Muscle layer of duodenum (tissue), 2 donors: ENCODE measurements at regions not wholly inside any gene's neighbourhood (a gene's known extent, or its start where the extent isn't known, plus 50 kb on each side); places are given as distances from the start of the nearest gene placed in this dataset.

Experiments used
- H3K27ac ChIP-seq: one replicate; pipeline ENCODE4 v1.7.0; 2013; ENCODE audit warnings: mild to moderate bottlenecking, low read length
- H3K27me3 ChIP-seq: one replicate; pipeline ENCODE4 v1.7.0; 2013; ENCODE audit warnings: low read depth, mild to moderate bottlenecking, control low read depth, low read length
- H3K36me3 ChIP-seq, 2 donors: one replicate each; pipeline ENCODE4 v1.7.0; 2013; ENCODE audit warnings: low read length in 2 of 2, control low read depth in 1 of 2, mild to moderate bottlenecking in 1 of 2; ENCODE audit not compliant: insufficient read depth in 2 of 2, control insufficient read depth in 1 of 2
- H3K4me1 ChIP-seq, 2 donors: one replicate each; pipeline ENCODE4 v1.7.0; 2013; ENCODE audit warnings: low read length in 2 of 2, mild to moderate bottlenecking in 2 of 2, control low read depth in 1 of 2, moderate library complexity in 1 of 2; ENCODE audit not compliant: insufficient read depth in 2 of 2, control insufficient read depth in 1 of 2
- H3K4me3 ChIP-seq, 2 donors: one replicate each; pipeline ENCODE4 v1.7.0; 2013; ENCODE audit warnings: low read length in 2 of 2, low read depth in 1 of 2, mild to moderate bottlenecking in 1 of 2
- H3K9me3 ChIP-seq, 2 donors: one replicate each; pipeline ENCODE4 v1.7.0; 2013; ENCODE audit warnings: low read length in 2 of 2, control low read depth in 1 of 2, mild to moderate bottlenecking in 1 of 2; ENCODE audit not compliant: control insufficient read depth in 1 of 2
- donor health status: healthy.

DNA sequence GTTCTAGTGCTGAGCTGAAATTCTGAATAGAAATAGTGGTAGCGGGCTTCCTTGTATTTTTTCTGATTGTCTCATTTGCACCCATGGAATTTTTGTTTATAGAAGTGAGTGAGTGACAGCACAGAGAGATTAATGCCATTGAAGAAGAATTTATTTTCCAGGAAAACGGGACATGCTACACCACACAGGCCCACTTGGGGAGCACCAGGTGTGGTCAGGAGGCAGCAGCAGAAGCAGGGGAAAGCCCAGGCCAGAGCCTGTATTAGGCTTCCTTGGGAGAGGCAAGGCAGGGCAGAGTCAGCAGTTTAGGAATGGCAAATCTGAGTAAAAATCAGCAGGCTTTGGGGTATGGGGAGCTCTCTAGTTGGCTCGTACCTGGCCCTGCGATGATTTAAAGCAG, 88.4 kb upstream of the ATP11B start:
- H3K36me3 ChIP-seq, result no peaks in the 10 kb centered on the region
- no peaks in the 10 kb centered on the region for H3K4me1 ChIP-seq
- no peaks in the 10 kb centered on the region for H3K9me3 ChIP-seq
- H3K27me3 ChIP-seq, result no peaks in the 10 kb centered on the region
- H3K27ac ChIP-seq, result no peak overlapping the region
- H3K4me3 ChIP-seq, result no peak overlapping the region

DNA sequence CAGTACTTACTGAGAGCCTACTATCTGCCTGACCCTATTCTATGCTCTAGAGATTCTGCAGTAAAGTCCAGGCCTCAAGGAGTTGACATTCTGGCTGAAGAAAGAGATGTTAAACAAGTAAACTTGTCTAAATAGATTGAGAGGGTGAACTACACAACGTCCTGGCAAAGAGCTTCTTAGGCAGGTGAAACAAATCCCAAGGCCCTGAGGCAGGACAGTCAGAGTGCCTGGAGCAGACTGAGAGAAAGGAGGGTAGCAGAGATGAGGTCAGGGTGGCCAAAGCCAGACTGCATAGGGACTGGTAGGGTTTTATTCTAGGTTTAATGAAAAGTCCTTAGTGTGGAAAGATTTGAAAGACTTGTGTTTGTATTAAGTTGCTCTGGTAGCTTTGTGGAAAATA, 84.5 kb upstream of the ATP11B start:
- H3K9me3 ChIP-seq, result no peaks in the 10 kb centered on the region
- no peaks in the 10 kb centered on the region for H3K27me3 ChIP-seq
- no peaks in the 10 kb centered on the region for H3K36me3 ChIP-seq
- no peak overlapping the region for H3K4me3 ChIP-seq
- H3K4me1 ChIP-seq, result peaks cover 0 to 5% of the 10 kb centered on the region in 2 donors
- H3K27ac ChIP-seq, result no peak overlapping the region

DNA sequence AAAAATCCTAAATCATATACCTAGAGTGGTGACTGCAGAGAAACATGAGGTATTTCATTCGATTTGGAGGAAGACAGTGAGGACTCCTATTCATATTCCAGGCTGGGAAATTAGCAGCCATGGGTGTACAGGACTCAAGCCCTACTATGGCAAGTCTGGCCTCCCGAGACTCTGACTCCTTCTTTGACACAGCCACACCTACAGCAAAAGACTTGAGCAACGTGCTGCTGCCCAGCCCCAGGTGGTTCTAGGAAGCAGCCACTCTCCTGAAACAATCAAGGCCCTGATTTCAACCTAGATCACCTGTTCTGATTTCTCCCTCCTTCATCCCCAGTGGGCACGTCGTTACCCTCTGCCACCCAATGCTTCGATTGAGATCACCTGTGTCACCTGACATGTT, 84.0 kb upstream of the ATP11B start:
- H3K4me3 ChIP-seq, result no peak overlapping the region
- H3K27me3 ChIP-seq, result no peaks in the 10 kb centered on the region
- no peaks in the 10 kb centered on the region for H3K9me3 ChIP-seq
- peaks cover 0 to 5% of the 10 kb centered on the region in 2 donors for H3K4me1 ChIP-seq
- H3K36me3 ChIP-seq, result no peaks in the 10 kb centered on the region
- no peak overlapping the region for H3K27ac ChIP-seq

DNA sequence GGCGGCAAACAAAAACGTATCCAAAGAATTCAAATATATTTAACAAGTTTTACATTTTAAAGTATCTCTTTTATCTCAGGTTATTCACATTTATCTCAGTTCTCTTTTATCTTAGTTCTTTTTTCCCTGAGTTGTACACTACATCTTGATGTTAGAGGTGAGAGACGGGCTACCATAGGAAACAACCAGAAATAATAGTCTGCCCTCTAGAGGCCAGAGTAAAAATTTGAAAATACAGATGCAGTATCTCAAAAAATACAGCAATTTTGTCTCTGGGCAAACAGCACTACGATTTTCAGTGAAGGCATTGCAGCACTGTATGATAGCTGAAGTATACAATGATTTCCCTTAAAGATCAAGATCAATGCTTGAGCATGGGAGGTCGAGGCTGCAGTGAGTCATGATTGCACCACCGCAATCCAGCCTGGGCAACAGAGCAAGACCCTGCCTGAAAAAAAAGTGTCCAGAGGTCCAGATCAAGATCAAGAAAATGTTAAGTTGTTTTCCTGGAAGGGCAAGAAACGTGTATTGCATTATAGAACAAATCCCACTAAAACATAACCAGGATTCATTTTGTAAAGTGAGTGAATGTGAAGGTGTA, 82.6 kb upstream of the ATP11B start:
- Histone ChIP-seq H3K36me3 (no peaks in the 10 kb centered on the region), H3K4me1 (peaks cover 0 to 5% of the 10 kb centered on the region in 2 donors), H3K4me3 (no peak overlapping the region), H3K27ac (no peak overlapping the region), H3K9me3 (no peaks in the 10 kb centered on the region), H3K27me3 (no peaks in the 10 kb centered on the region)

DNA sequence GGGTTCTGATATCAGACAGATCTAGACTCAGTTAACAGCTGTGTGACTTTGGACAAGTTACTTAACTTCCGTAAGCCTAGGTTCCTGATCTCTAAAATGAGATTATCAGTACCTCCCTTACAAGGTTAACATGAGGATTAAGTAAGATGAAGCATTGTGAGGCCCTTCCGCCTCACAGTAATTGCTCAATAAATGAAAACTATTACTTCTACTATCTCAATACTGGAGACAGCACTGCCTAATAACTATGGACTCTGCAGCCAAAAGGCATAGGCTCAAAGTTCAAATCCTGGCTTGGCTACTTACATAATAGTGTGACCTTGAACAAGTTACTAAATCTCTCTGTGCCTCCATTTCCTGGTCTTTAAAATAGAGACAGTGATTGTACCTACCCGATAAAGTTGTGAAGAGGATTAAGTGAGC, 82.0 kb upstream of the ATP11B start:
- Histone ChIP-seq H3K4me1 (peaks cover 0 to 5% of the 10 kb centered on the region in 2 donors), H3K9me3 (no peaks in the 10 kb centered on the region), H3K27me3 (no peaks in the 10 kb centered on the region), H3K4me3 (no peak overlapping the region), H3K36me3 (no peaks in the 10 kb centered on the region), H3K27ac (no peak overlapping the region)

DNA sequence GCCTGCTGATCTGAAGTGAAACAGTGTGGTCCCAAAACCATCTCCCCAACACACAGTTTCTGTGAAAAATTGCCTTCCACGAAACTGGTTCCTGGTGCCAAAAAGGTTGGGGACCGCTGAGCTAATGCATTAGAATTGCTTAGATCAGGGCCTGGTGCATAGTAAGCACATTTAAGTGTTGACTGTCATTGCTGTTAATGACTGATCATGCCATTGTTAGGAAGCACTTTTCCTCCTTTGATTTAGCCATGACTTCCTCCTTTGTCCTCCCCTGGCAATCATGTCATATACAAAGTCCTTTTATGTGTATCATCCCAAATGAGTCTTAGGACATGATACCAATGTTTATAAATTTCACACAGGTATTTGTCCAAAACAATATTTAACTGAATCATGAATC, 81.5 kb upstream of the ATP11B start:
- Histone ChIP-seq H3K27me3 (no peaks in the 10 kb centered on the region), H3K9me3 (no peaks in the 10 kb centered on the region), H3K36me3 (no peaks in the 10 kb centered on the region), H3K4me3 (no peak overlapping the region), H3K27ac (no peak overlapping the region), H3K4me1 (peaks cover 0 to 5% of the 10 kb centered on the region in 2 donors)

DNA sequence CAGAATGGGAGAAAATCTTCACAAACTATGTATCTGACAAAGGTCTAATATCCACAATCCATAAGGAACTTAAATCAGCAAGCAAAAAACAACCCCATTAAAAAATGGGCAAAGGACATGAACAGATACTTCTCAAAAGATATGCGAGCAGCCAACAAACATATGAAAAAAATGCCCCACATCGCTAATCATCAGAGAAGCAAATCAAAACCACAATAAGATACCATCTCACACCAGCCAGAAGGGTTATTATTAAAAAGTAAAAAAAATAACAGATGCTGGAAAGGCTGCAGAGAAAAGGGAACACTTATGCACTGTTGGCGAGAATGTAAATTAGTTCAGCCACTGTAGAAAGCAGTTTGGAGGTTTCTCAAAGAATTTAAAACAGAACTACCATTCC, 80.2 kb upstream of the ATP11B start:
- no peak overlapping the region for H3K27ac ChIP-seq
- no peaks in the 10 kb centered on the region for H3K9me3 ChIP-seq
- H3K4me3 ChIP-seq, result no peak overlapping the region
- no peaks in the 10 kb centered on the region for H3K36me3 ChIP-seq
- H3K27me3 ChIP-seq, result no peaks in the 10 kb centered on the region
- peaks cover 0 to 5% of the 10 kb centered on the region in 2 donors for H3K4me1 ChIP-seq

DNA sequence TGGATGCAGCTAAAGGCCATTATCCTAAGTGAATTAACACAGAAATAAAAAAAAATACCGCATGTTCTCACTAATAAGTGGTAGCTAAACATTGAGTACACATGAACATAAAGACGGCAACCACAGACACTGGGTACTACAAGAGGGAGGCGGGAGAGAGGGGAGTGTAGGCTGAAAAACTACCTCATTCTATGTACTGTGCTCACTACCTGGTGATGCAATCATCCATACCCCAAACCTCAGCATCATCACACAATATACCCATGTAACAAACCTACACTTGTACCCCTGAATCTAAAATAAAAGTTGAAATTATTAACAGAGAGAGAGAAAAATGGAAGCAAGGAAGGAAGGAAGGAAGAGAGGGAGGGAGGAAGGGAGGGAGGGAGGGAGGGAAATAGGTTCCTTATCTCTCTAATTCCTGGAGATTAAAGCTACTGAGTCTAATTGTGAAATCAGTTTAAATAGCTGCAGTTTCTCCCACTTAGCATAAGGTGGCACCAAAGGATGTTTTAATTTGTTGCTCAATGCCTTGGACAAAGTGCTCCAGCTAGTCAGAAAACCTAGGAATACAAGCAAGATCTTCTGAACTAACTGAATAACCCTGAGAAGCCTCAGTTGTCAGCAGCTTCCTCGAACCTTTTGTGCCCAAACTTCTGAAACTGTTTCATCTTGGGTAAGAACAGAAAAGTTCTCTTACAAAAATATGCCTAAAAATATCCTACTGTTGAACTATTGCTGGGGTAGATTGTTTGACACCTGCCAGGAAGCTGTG, 79.4 kb upstream of the ATP11B start:
- peaks cover 0 to 5% of the 10 kb centered on the region in 2 donors for H3K4me1 ChIP-seq
- no peaks in the 10 kb centered on the region for H3K27me3 ChIP-seq
- no peak overlapping the region for H3K27ac ChIP-seq
- H3K4me3 ChIP-seq, result no peak overlapping the region
- no peaks in the 10 kb centered on the region for H3K36me3 ChIP-seq
- no peaks in the 10 kb centered on the region for H3K9me3 ChIP-seq

DNA sequence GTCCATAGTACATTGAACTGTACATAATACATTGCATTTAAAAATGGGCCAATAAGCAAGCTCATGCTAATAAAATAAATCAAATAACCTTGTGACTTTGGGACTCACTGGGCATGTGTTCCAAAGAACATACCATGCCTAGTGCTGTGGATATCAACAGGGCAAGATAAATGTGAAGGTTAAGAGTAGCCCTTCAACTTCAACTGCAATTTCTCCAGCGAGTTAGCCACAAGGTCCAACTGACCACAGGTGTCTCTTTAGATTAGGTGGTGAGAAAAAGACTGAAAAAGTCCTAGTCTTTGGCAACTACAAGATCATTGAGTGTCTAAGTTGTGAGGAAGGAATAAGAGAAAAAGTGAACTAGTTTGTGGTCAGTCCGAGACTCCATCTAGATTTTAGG, 78.3 kb upstream of the ATP11B start:
- Histone ChIP-seq H3K9me3 (no peaks in the 10 kb centered on the region), H3K36me3 (no peaks in the 10 kb centered on the region), H3K27me3 (no peaks in the 10 kb centered on the region), H3K27ac (no peak overlapping the region), H3K4me3 (no peak overlapping the region), H3K4me1 (peaks cover 0 to 5% of the 10 kb centered on the region in 2 donors)

DNA sequence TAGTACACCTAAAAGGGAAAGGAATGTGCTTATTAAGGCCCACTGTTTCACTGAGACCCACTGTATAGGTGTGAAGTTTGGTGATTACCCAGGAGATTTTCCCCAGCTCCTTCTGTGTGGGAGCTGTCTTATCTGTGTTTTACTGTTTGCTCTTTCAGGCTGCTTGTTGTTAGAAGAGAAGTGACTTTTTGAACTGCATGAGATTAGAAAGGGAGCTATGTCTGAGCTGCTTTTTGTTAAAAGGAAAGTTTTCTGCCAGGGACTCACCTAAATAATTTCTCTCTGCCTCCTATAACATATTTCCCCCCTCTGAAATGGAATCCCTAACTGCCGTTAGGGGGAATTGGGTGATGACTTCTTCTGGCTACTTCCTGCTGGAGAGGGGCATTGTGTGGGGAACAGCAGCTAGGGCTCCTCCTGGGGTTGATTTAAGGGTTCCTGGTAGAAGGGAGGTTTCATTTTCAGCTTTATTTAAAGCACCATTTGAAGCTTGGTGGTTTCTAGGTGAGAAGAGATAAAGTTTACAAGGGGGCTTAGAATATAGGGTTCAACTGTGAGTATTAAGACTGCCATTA, 77.1 kb upstream of the ATP11B start:
- H3K4me3 ChIP-seq, result no peak overlapping the region
- no peaks in the 10 kb centered on the region for H3K9me3 ChIP-seq
- H3K4me1 ChIP-seq, result no peaks in the 10 kb centered on the region
- H3K27ac ChIP-seq, result no peak overlapping the region
- no peaks in the 10 kb centered on the region for H3K27me3 ChIP-seq
- no peaks in the 10 kb centered on the region for H3K36me3 ChIP-seq

DNA sequence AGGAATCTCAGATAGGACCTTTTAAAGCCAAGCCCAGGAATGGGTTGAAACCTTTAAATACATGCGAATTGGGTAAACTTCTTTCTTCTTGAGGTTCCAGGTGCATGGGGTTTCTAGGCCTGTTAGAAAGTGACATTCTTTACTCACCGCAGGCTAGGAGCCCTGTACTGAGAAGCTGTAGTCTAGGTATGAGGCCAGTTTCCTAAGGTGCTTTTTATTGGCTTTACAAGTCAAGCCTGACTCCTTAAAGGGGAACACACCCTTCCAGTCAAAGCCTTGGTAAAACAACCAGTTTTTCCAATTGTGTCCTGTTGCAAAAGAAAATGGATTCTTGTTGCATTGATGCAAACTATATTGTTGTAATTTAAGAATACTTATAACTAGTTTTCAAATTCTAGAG, 76.1 kb upstream of the ATP11B start:
- no peak overlapping the region for H3K27ac ChIP-seq
- H3K36me3 ChIP-seq, result no peaks in the 10 kb centered on the region
- no peaks in the 10 kb centered on the region for H3K27me3 ChIP-seq
- H3K9me3 ChIP-seq, result no peaks in the 10 kb centered on the region
- no peak overlapping the region for H3K4me3 ChIP-seq
- H3K4me1 ChIP-seq, result no peaks in the 10 kb centered on the region
